OCI-LY7 (cell line): ENCODE measurements at regions not wholly inside any gene's neighbourhood (a gene's known extent, or its start where the extent isn't known, plus 50 kb on each side); places are given as distances from the start of the nearest gene placed in this dataset.
"Not testable (repeated sequence)": the region's sequence is repeated elsewhere in the genome, so short reads cannot be mapped to it uniquely, and the experiment has no call there.

Source experiments
- BruUV-seq: library from RNA; stranded (reverse); fragments of 400-500 nt; replicated peaks from 2 replicates; lab custom pipeline; 2021; lab: Mats Ljungman, UMichigan
- CTCF ChIA-PET: fragments of 300-600 bp; sonication (Branson Sonifier 250); formaldehyde crosslinking; loops from one replicate; lab custom pipeline; 2022; ENCODE audit warnings: antibody characterized with exemption; ENCODE audit not compliant: unreplicated experiment; lab: Charles Lee
- POLR2A ChIA-PET: fragments of 300-600 bp; sonication (Branson Sonifier 250); formaldehyde crosslinking; loops from one replicate; lab custom pipeline; 2022; ENCODE audit warnings: antibody characterized with exemption; lab: Charles Lee
- DNase-seq: peaks from one replicate; pipeline ENCODE4 v3.0.0-alpha.2; 2015; ENCODE audit warnings: low spot score
- H2AFZ ChIP-seq: fragments of 200-600 bp; sonication (generic), shearing (Covaris generic); 2 replicates; pipeline ENCODE4 v1.6.1; 2014; ENCODE audit warnings: mild to moderate bottlenecking, antibody characterized with exemption, low read length, moderate library complexity
- H3K27ac ChIP-seq: fragments of 200-600 bp; sonication (generic); 2 replicates; pipeline ENCODE4 v1.5.1; 2014; ENCODE audit warnings: mixed run types, low read depth, mild to moderate bottlenecking, moderate library complexity, low read length, inconsistent platforms; ENCODE audit not compliant: poor library complexity, severe bottlenecking
- H3K36me3 ChIP-seq: fragments of 200-600 bp; sonication (generic); 2 replicates; pipeline ENCODE4 v1.6.1; 2014; ENCODE audit warnings: mild to moderate bottlenecking, antibody characterized with exemption, low read length, moderate library complexity, mixed read lengths; ENCODE audit not compliant: insufficient read depth
- H3K4me1 ChIP-seq: fragments of 200-600 bp; sonication (generic); 2 replicates; pipeline ENCODE4 v1.5.1; 2014; ENCODE audit warnings: mild to moderate bottlenecking, low read length; ENCODE audit not compliant: insufficient read depth, poor library complexity, severe bottlenecking
- H3K4me2 ChIP-seq: fragments of 200-600 bp; sonication (generic); 2 replicates; pipeline ENCODE4 v1.6.1; 2014; ENCODE audit warnings: mild to moderate bottlenecking, low read length
- H3K4me3 ChIP-seq: fragments of 200-600 bp; sonication (generic); 2 replicates; pipeline ENCODE4 v1.5.1; 2014; ENCODE audit warnings: mild to moderate bottlenecking, low read depth, low read length; ENCODE audit not compliant: poor library complexity, severe bottlenecking
- H3K79me2 ChIP-seq: fragments of 200-600 bp; sonication (generic); 2 replicates; pipeline ENCODE4 v1.6.1; 2016; ENCODE audit warnings: low read depth, mild to moderate bottlenecking, low read length, moderate library complexity, mixed read lengths; ENCODE audit not compliant: insufficient read depth
- H3K9me2 ChIP-seq: fragments of 200-600 bp; sonication (generic); 2 replicates; pipeline ENCODE4 v1.6.1; 2016; ENCODE audit warnings: mild to moderate bottlenecking, low read length, mixed read lengths; ENCODE audit not compliant: insufficient read depth
- H3K9me3 ChIP-seq: fragments of 200-600 bp; sonication (generic); 2 replicates; pipeline ENCODE4 v1.6.1; 2014; ENCODE audit warnings: mild to moderate bottlenecking, mixed run types, low read length, mixed read lengths
- H4K20me1 ChIP-seq: fragments of 200-600 bp; sonication (generic); 2 replicates; pipeline ENCODE4 v1.6.1; 2014; ENCODE audit warnings: mild to moderate bottlenecking, antibody characterized with exemption, low read length, moderate library complexity, mixed read lengths; ENCODE audit not compliant: insufficient read depth
- EZH2phosphoT487 ChIP-seq: fragments of 200-600 bp; sonication (generic); IDR thresholded peaks from 2 replicates; pipeline ENCODE4 v1.6.1; 2018; ENCODE audit warnings: low read depth, borderline replicate concordance, mild to moderate bottlenecking, mixed run types, antibody characterized with exemption, low read length, moderate library complexity, mixed read lengths
- intact Hi-C: fragments of 100-400 bp; cut with micrococcal nuclease; formaldehyde crosslinking; loops from one replicate; pipeline ENCODE4 v1.10.0; 2022; ENCODE audit not compliant: unreplicated experiment
- TF ChIP-seq, protein P1 (sequence below): fragments of 200-600 bp; sonication (generic); conservative IDR thresholded peaks from 2 replicates; pipeline ENCODE4 v1.5.1; 2014; ENCODE audit warnings: mild to moderate bottlenecking, antibody characterized with exemption, low read length, moderate library complexity, mixed read lengths

DNA sequence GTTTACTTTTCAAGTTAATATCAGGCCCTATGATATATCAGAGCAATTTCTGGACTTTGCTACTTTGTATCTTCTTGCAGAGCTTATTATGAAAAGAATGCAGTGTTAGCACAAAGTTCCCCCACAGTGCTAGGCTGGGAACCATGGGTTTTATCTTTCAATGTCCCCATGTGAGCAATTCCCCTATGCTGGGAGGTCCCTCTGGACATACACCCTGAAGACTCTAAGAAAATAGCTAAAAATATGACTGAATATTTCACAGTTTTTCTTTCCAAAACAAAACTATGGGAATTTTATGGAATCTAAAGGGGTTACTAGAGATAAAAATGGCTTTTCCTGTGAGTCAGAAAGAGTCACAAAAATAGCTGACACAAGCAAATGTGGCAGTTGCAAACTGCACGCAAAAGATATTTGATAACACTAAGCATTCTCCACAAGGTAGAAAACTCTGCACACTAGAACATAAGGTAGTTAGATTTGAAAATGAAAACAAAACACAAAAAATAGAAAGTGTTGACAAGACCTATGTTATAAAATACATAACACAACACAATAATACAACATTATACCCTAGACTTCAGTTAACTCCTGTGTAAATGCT is 487.5 kb upstream of the GRIN3A start:
- ChIA-PET POLR2A (no interaction called here), CTCF (no interaction called here)
- Histone ChIP-seq H3K4me1 (no peaks in the 10 kb centered on the region), H4K20me1 (no peaks in the 10 kb centered on the region), H2AFZ (no peak overlapping the region), H3K79me2 (no peaks in the 10 kb centered on the region), H3K9me3 (no peaks in the 10 kb centered on the region), H3K9me2 (no peaks in the 10 kb centered on the region), H3K27ac (no peak overlapping the region), H3K4me2 (no peak overlapping the region), H3K36me3 (no peaks in the 10 kb centered on the region), H3K4me3 (no peak overlapping the region)
- intact Hi-C loops: no loop called here
- TF ChIP-seq, protein P1, sequence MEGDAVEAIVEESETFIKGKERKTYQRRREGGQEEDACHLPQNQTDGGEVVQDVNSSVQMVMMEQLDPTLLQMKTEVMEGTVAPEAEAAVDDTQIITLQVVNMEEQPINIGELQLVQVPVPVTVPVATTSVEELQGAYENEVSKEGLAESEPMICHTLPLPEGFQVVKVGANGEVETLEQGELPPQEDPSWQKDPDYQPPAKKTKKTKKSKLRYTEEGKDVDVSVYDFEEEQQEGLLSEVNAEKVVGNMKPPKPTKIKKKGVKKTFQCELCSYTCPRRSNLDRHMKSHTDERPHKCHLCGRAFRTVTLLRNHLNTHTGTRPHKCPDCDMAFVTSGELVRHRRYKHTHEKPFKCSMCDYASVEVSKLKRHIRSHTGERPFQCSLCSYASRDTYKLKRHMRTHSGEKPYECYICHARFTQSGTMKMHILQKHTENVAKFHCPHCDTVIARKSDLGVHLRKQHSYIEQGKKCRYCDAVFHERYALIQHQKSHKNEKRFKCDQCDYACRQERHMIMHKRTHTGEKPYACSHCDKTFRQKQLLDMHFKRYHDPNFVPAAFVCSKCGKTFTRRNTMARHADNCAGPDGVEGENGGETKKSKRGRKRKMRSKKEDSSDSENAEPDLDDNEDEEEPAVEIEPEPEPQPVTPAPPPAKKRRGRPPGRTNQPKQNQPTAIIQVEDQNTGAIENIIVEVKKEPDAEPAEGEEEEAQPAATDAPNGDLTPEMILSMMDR: no peak
- no peak for TF ChIP-seq EZH2phosphoT487
- no peak for DNase-seq
- no TSS peak for BruUV-seq

DNA sequence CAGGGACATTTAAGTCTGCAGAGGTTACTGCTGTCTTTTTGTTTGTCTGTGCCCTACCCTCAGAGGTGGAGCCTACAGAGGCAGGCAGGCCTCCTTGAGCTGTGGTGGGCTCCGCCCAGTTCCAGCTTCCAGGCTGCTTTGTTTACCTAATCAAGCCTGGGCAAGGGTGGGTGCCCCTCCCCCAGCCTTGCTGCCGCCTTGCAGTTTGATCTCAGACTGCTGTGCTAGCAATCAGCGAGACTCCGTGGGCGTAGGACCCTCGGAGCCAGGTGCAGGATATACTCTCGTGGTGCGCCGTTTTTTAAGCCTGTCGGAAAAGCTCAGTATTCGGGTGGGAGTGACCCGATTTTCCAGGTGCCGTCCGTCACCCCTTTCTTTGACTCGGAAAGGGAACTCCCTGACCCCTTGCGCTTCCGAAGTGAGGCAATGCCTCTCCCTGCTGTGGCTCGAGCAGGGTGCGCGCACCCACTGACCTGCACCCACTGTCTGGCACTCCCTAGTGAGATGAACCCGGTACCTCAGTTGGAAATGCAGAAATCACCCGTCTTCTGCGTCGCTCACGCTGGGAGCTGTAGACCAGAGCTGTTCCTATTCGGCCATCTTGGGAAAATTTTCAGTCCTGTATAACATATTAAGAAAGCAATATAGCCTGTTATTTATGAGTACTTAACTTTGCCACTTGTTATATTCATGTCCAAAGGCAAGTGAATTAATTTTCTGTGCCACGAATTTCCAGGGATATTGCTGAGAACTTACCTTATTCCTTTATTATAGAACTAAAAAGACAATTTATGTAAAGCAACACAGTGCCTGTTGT is 485.1 kb upstream of the GRIN3A start:
- POLR2A ChIA-PET: interaction anchor here (0.6 to 0.7 kb wide), 2 partner anchors 129 to 939 kb away, joined by 3 read pairs; no protein-coding TSS in a partner anchor
- H3K9me3 ChIP-seq, CTCF ChIA-PET, H3K79me2 ChIP-seq, H3K4me3 ChIP-seq, H3K36me3 ChIP-seq, H4K20me1 ChIP-seq, H3K27ac ChIP-seq, H2AFZ ChIP-seq, H3K4me2 ChIP-seq, H3K9me2 ChIP-seq, BruUV-seq, intact Hi-C loops, DNase-seq, H3K4me1 ChIP-seq: not testable (repeated sequence)

DNA sequence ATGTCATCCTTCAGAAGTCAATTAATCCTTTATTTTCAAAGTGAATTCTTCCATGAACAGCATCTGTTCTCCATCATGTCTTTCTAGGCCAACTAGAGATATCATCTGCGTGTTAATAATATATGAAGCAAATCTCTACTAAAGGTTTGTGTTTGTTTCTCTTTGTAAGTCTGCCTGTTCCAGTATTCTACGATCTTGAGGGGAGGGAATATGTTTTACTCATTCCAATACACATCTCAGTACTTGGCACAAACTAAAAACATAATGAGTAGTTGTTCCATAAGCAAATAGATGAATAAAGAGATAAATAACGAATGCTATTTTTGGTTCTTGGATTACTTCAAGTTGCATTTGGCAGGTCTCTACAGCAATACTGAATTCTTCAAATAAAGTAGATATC is 470.7 kb upstream of the GRIN3A start:
- Histone ChIP-seq H3K9me3 (no peaks in the 10 kb centered on the region), H3K79me2 (no peaks in the 10 kb centered on the region), H2AFZ (no peak overlapping the region), H3K4me3 (no peak overlapping the region), H3K9me2 (no peaks in the 10 kb centered on the region), H3K4me1 (no peaks in the 10 kb centered on the region), H3K4me2 (no peak overlapping the region), H4K20me1 (no peaks in the 10 kb centered on the region), H3K36me3 (no peaks in the 10 kb centered on the region), H3K27ac (no peak overlapping the region)
- DNase-seq: no peak
- no TSS peak for BruUV-seq
- ChIA-PET CTCF (no interaction called here), POLR2A (interaction anchor here (0.5 kb wide), 1 partner anchor 185 kb away, joined by 3 read pairs; no protein-coding TSS in a partner anchor)
- intact Hi-C loops: no loop called here
- TF ChIP-seq, protein P1: no peak
- no peak for TF ChIP-seq EZH2phosphoT487
